Peyer's patch (tissue), 4 donors: ENCODE measurements at regions not wholly inside any gene's neighbourhood (a gene's known extent, or its start where the extent isn't known, plus 50 kb on each side); places are given as distances from the start of the nearest gene placed in this dataset.

Source experiments
- CTCF ChIP-seq, 6 experiments: fragments of 450-650 bp in 4 of 6; fragments of 200-600 bp in 2 of 6; sonication (generic) in 1 of 6; IDR thresholded peaks; one replicate each; pipeline ENCODE4 v1.5.1; 2017 to 2019; ENCODE audit warnings: antibody characterized with exemption in 6 of 6, mild to moderate bottlenecking in 3 of 6, moderate library complexity in 1 of 6
- POLR2A ChIP-seq, 2 donors: fragments of 450-650 bp; IDR thresholded peaks; one replicate each; pipeline ENCODE4 v1.5.1; 2017; ENCODE audit warnings: antibody characterized with exemption in 2 of 2, mild to moderate bottlenecking in 2 of 2, moderate library complexity in 2 of 2

GRCh38 chr4:73335679-73336078, 68.4 kb upstream of the ALB start:
- no peak for TF ChIP-seq CTCF (IDR thresholded peaks at IDR 0.05)
- TF ChIP-seq POLR2A (IDR thresholded peaks at IDR 0.05) = no peak
